Adrenal gland (tissue), 5 donors: ENCODE measurements at regions not wholly inside any gene's neighbourhood (a gene's known extent, or its start where the extent isn't known, plus 50 kb on each side); places are given as distances from the start of the nearest gene placed in this dataset.

Source experiments
- CTCF ChIP-seq, 6 experiments: fragments of 450-650 bp in 4 of 6; fragments of 200-600 bp in 2 of 6; sonication (generic) in 1 of 6; IDR thresholded peaks; 1 replicate in 5 of 6; 2 replicates in 1 of 6; pipeline versions ENCODE4 v1.5.1 to v1.8.0; 2016 to 2021; ENCODE audit warnings: antibody characterized with exemption in 6 of 6, mild to moderate bottlenecking in 2 of 6, moderate library complexity in 1 of 6
- POLR2A ChIP-seq, 2 donors: fragments of 450-650 bp; IDR thresholded peaks; one replicate each; pipeline ENCODE4 v1.6.1; 2017; ENCODE audit warnings: antibody characterized with exemption in 2 of 2, mild to moderate bottlenecking in 2 of 2, moderate library complexity in 1 of 2
- donor health status: DM: no; HTN: no; CAD: no.

- no peak for TF ChIP-seq CTCF (IDR thresholded peaks at IDR 0.05)
- no peak for TF ChIP-seq POLR2A (IDR thresholded peaks at IDR 0.05)
Measured at GRCh38 chr6:169859978-169860703, 108.7 kb downstream of the ERMARD start.
